Sigmoid colon (tissue), 3 donors: ENCODE measurements at regions not wholly inside any gene's neighbourhood (a gene's known extent, or its start where the extent isn't known, plus 50 kb on each side); places are given as distances from the start of the nearest gene placed in this dataset.

ENCODE experiments used
- POLR2A ChIP-seq, 2 donors: fragments of 450-650 bp; IDR thresholded peaks; one replicate each; pipeline ENCODE4 v1.6.1; 2016; ENCODE audit warnings: antibody characterized with exemption in 2 of 2, mild to moderate bottlenecking in 2 of 2, moderate library complexity in 2 of 2
- TF ChIP-seq, protein P1 (sequence below), 4 experiments: fragments of 450-650 bp in 3 of 4; fragments of 200-600 bp in 1 of 4; IDR thresholded peaks; one replicate each; pipeline ENCODE4 v1.5.1; 2016 to 2019; ENCODE audit warnings: antibody characterized with exemption in 4 of 4, mild to moderate bottlenecking in 3 of 4, moderate library complexity in 2 of 4

- TF ChIP-seq, protein P1, sequence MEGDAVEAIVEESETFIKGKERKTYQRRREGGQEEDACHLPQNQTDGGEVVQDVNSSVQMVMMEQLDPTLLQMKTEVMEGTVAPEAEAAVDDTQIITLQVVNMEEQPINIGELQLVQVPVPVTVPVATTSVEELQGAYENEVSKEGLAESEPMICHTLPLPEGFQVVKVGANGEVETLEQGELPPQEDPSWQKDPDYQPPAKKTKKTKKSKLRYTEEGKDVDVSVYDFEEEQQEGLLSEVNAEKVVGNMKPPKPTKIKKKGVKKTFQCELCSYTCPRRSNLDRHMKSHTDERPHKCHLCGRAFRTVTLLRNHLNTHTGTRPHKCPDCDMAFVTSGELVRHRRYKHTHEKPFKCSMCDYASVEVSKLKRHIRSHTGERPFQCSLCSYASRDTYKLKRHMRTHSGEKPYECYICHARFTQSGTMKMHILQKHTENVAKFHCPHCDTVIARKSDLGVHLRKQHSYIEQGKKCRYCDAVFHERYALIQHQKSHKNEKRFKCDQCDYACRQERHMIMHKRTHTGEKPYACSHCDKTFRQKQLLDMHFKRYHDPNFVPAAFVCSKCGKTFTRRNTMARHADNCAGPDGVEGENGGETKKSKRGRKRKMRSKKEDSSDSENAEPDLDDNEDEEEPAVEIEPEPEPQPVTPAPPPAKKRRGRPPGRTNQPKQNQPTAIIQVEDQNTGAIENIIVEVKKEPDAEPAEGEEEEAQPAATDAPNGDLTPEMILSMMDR (IDR thresholded peaks at IDR 0.05), result no peak
- TF ChIP-seq POLR2A (IDR thresholded peaks at IDR 0.05), result no peak
Measured at GRCh38 chr2:128402911-128403670, 84.4 kb upstream of the HS6ST1 start.
